GM18867 (cell line): ENCODE measurements at regions not wholly inside any gene's neighbourhood (a gene's known extent, or its start where the extent isn't known, plus 50 kb on each side); places are given as distances from the start of the nearest gene placed in this dataset.
"Not testable (repeated sequence)": the region's sequence is repeated elsewhere in the genome, so short reads cannot be mapped to it uniquely, and the experiment has no call there.

Experiments used
- ATAC-seq: cut with Tn5 transposase; IDR thresholded peaks from one replicate; pipeline ENCODE4 v1.9.1; 2021; ENCODE audit warnings: mild to moderate bottlenecking, moderate library complexity; ENCODE audit not compliant: unreplicated experiment

DNA sequence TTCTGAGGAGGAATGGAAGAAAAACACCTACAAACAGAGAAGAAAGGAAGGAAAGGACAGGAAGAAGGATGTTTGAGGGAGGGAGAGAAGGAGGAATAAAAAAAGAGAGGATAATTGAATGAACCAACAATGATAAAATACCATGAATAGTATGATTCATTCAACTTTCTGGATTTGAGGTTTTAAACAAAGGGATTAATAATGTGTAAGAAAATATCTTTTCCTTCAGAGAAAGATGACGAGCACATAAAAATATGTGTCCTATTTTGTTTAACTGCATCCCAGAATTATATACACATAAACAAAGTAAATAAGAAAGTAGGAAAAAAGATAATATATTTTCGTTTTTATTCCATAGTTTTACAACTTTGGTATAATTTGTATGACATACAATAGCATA, 1380.4 kb downstream of the STIM2 start:
- no peak for ATAC-seq

DNA sequence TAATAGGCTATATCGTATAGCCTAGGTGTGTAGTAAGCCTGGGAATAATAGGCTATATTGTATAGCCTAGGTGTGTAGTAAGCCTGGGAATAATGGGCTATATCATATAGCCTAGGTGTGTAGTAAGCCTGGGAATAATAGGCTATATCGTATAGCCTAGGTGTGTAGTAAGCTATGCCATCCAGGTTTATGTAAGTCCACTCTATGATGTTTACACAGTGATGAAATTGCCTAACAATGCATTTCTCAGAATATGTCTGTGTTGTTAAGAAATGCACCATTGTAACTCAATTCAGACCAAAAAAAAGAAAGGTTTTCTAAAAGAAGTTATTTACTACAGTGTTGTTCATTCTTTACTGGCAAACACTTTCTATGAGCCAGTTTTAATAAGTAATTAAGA, 1387.2 kb downstream of the STIM2 start:
- no peak for ATAC-seq

DNA sequence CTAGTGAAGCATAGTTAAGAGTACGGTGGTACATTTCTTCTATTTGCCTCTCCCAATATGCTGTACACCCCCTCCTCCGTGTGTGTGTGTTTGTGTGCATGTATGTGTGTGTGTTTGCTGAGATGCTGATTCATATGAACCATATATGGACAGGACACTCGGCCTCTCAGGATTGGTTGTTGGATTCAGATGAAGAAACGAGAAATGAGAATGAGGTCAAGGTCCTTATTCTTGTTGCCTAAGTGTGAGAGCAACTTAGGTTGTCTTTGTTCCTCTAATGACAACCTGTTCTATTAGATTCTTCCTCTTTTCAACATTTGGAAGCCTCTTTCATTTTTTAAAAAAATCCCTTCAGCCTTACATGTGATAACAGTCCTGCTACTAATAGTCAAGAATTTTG, 1387.6 kb downstream of the STIM2 start:
- peak; percentile 44 for ATAC-seq

DNA sequence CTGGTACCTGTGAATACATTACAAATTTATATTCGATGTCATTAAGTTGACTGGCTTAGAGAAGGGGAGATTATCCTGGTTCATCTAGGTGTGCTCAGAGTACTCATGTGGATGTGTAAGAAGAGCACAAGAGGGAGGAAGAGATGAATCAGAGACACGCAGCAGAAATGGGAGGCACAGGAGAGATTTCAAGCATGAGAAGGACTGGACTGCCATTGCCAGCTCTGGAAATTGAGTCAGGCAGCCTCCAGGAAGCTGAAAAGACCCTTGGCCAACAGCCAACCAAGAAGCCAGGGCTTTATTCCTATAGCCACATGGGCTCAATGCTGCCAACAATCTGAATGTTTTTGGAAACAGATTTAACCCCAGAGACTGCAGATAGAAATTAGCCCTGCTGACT, 1390.0 kb downstream of the STIM2 start:
- ATAC-seq, result no peak

DNA sequence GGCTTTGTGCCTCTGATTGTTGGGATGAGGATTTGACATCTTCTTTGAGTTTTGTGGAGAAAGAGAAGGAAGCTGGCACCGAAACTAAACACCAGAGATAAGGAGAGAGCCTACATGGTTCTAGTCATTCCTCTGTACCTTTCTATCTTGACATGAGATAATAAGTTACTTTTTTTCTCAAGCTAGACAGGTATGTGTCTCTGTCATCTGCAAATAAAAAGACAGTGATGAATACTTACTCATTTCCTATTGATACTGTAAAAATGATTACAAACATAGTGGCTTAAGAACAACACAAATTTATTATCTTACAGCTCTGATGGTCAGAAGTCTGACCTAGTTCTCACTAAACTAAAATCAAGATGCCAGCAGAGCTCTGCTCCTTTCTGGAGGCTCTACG, 1391.2 kb downstream of the STIM2 start:
- no peak for ATAC-seq

DNA sequence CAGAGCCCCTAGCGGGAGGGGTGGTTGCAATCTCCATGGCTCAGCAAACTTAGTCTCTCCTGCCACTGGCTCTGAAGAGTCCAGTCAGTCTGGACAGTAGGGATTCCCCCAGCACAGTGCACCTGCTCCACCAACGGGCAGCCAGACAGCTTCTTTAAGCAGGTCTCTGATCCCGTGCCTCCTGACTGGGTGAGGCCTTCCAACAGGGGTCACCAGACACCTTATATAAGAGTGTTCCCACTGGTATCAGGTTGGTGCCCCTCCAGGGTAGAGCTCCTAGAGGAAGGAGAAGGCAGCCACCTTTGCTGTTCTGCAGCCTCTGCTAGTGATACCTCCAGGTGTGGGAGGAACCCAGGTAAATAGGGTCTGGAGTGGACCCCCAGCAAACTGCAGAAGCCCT, 1393.4 kb downstream of the STIM2 start:
- ATAC-seq, result no peak

DNA sequence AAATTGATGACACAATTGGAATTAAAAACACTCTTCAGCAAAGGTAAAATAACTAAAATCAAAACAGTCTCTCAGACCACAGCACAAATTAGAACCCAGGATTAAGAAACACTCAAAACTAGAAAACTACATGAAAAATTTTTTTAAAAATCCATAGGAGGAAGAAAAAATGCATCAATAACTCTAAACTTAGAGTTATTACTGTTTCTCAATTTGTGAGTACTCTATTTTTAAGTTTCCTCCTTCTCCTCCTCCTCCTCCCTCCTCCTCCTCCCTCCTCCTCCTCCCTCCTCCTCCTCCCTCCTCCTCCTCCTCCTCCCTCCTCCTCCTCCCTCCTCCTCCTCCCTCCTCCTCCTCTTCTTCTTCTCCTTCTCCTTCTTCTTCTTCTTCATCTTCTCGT, 1395.7 kb downstream of the STIM2 start:
- no peak for ATAC-seq

DNA sequence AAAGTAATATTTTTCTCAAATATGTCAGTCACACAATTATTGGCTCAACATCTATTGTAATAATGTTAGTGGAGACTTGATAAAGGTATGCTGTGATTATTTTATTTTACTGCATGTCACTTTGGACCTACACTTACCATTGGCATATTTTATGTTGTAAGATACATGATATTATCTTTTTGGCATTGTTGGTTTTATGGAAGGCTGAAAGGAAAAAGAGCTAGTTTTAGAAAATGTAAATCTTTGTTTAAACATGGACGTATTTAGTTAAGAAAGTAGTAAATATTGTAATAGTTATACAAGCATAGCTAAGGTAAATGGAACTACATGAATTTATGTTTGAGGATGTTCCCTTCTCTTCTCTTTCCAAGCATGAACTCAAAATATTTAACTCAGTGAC, 1399.3 kb downstream of the STIM2 start:
- no peak for ATAC-seq

DNA sequence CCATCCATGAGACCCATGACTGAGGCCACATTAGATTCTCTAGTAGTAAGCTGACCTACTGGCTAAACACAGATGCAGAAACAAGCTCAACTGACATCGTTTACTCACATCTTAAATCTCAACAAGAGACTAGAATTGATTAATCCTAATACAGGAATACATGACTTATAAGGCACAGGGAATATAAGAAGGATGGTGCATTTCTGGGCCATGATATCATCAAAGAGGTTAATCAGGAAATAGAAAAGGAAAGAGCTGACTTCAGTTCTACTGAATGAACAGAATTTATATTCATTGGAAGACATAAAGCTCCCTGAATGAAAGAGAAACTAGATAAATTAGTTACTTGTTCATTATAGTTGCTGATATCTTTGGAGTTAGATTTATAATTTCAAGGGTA, 1406.5 kb downstream of the STIM2 start:
- no peak for ATAC-seq

DNA sequence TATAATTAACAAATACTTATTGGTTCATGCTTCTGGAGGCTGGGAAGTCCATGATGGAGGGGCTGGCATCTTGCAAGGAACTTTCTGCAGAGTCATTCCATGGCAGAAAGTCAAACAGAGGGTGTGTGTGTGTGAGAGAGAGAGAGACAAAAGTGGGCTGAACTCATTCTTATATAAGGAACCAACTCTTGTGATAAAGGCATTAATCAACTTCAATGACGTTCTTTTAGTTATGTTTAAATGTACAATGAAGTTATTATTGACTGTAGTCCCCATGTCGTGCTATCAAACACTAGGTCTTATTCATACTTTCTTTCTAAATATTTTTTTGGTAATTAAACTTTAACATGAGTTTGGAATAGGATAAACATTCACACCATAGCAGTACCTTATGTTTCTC, 1408.8 kb downstream of the STIM2 start:
- no peak for ATAC-seq

DNA sequence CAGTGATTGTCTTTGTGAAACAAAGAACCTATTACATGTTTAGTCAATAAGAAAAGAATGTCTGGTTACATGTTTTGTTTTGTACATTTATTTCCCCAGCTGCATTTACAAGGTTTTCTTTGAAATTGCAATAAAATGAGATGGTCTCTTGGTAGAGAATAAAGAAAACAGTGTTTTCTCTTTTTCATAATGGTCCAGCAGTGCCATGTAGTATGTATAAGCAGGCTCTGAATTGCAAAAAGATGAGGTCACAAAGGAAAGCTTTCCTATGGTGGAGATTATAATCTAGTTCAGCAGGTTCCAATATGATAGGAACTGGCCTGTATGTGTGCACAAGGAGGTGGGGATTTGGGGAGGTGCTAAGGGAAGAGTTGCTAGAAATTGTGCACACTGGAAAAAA, 1417.3 kb downstream of the STIM2 start:
- ATAC-seq, result no peak

DNA sequence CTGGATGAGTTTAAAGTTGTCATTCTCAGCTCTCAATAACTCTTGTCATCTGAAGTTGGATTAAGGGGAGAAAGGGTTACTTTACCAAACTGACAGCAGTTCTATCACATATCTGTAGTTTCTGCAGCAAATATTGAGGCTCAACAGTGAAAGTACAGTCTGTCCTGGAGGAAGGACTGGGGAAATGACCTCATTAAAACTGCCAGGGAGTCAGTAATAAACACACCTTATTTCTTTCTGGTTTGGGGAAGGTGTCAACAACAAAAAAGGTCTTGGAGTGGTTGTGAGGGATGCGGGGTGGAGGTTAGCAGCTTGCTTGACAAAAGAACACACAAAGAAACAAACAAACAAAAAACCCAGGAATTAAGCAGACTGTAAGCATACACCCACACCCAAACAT, 1418.0 kb downstream of the STIM2 start:
- no peak for ATAC-seq

DNA sequence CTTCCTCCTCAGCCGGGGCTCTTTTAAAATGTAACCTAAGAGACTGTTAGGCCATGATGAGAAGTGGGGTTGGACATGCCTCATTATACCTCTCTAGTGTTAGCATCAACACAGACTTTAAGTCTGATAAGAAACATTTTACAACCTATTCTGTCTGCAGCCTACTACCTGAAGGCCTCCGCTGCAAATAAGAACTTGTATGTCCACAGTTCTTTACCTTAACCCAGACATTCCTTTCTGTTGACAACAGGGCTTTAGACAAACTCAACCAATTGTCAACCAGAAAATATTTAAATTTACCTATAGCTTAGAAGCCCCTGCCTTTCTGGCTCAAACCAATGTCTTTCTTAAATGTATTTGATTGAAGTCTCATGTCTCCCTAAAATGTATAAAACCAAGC, 1418.6 kb downstream of the STIM2 start:
- no peak for ATAC-seq

DNA sequence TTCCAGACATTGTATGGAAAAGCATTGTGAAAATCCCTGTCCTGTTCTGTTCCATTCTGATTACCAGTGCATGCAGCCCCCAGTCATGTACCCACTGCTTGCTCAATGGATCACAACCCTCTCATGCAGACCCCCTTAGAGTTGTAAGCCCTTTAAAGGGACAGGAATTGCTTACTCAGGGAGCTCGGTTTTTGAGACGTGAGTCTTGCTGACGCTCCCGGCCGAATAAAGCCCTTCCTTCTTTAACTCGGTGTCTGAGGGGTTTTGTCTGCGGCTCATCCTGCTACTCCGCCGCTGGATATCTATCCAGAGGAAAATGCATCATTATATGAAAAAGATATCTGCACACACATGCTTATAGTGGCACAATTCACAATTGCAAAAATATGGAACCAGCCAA, 1425.6 kb downstream of the STIM2 start:
- not testable (repeated sequence) for ATAC-seq

DNA sequence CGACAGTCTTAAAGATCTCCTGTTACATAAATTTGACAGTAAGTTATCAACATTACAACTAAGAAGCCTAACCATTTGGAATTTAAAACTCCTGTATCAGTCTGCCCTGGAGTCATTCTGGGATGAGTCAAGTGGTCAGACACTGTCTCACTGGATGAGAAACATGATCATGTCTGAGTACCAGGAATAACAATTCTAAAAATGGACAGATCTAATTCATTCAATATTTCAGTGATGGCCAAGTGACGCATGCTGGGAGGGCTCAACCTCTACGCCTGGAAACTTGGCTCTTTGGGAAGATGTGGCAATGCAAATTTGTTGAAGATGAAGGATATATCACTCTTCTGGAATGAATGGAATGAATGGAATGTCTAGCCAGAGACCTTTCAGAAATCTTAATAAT, 1427.2 kb downstream of the STIM2 start:
- ATAC-seq, result no peak

DNA sequence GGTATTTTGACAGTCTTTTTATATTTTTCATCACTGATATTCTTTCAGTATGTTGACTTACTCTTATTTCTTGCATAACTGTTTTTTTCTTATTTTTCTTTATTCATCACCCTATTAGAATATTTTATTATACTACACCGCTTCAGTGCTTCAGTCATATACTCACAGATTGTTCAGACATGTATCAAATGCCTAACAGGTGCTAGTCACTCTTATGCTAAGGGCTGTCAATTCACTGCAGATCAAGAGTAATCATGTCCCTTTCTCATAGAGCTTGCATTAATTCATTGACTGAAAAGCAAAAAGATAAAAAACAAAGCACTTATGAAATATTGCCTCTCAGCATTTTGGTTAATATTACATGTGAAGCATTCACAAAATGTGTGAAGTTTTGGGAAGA, 1435.6 kb downstream of the STIM2 start:
- ATAC-seq, result no peak

DNA sequence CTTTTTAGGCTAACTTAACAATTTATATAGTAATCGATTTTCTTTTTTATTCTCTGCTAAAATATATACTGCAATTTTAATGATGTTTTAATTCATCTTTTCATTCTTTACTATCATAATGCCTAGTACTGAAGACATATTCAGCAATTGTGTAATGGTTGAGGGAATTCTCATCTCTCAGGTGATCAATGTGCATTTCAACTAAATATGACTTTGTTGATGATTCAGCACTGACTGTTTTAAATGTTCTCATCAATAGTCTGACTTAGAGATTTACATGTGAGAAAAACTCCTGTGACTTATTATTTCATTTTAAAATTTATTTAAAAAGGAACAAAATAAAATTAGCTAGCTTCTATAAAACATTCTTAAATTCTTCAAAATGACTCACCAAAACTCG, 1450.3 kb downstream of the STIM2 start:
- no peak for ATAC-seq

DNA sequence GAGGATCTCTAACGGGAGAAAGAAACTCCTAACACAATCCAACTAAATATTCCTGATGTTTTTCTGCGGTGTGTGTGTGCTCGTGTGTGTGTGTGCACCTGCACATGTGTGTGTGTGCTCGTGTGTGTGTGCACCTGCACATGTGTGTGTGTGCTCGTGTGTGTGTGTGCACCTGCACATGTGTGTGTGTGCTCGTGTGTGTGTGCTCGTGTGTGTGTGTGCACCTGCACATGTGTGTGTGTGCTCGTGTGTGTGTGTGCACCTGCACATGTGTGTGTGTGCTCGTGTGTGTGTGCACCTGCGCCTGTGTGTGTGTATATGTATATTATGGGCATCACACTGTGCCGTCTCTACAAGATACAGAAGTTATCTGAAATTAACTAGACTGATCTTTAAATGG, 1451.9 kb downstream of the STIM2 start:
- not testable (repeated sequence) for ATAC-seq

DNA sequence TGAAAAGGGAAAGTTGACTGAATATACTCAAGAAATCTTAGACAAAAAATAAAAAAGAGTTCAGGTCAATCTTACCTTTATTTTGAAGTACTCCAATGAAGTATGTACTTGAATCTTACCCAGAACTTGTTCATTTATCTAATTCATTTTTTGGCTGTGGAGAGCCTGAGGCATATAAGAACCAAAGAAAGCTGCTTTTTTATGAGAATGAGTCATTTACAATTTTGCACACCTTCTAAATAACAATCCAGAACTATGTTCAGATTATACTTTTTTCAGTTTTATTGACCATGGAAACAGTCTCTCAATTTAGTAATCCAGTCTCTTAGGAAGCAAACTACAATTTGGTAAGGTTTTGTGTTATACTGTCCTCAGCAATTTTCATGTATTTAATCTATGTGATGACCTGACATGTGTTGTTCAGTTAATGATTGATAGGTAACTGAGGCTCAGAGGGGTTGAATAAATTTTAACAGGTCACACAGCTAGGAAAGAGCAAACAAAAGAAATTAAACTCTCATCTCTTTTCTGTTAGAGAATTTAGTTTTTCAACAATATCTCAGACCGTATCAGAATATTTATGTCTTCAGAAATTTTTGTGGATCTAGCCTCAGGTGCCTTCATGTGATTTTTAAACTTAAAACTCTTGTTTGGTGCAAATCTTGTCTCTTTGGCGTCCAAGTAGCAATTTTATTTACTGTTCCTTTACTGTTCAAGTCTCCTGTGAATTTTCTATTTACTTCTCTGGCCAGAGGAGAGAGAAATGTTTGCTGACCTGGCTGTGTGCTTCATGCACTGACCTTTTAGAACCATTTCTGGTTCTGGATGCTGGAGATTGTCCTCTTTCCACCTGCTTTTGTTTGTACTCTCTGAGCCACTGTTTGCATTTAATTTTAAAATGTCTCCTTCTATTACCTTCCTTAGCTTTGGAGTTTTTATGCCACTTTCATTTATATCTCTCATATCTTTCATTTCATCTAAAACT, 1453.4 kb downstream of the STIM2 start:
- no peak for ATAC-seq

DNA sequence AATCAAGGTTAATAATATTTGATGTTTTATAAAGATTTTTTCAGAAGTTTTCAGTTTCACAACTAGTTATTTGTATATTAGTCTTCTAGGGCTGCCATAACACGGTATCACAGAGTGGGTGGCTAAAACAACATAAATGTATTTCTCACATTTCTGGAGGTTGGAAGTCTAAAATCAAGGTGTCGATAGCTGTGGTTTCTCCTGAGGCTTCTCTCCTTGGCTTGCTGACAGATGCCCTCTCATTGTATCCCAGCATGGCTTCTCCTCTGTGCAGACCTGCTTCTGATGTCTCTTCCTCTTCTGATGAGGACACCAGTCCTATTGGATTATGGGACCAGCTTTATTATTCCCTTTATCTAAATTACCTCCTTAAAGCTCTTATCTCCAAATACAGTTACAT, 1456.6 kb downstream of the STIM2 start:
- no peak for ATAC-seq

DNA sequence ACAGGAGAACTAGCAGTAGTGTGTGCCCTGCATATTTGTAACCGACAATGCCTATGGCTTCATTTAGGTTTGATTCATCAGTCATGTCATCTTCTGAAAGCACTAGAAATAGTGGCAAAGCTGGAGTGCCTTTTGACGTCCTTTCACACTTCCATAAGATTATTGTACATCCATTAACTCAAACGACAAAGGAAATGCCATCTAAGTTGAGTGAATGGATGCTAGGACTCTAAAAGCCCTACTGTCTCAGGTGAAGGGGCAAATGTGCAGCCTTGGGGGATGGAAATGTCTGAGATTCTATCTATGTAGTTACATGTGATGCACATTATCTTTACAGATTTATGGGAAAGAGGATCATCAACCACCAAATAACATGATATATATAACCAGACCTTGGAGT, 1473.6 kb downstream of the STIM2 start:
- no peak for ATAC-seq

DNA sequence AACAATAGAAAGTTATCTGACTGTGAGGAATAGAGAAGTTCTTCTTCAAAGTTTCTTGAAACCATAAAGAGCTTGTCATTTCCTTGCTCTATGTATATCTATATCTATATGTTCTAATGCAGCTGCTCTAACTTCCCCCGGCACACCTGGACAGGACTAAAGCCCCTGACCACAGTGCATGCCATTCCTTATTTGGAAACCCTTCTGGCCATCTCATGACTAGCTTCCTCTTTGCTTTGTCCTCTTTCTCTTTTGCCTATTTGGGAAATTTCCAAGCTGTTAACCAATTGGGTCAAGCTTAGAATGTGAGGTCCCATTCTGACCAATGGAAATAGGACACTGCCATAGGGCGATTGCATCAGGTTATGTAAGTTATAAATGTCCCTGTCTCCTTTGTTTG, 1481.1 kb downstream of the STIM2 start:
- no peak for ATAC-seq

DNA sequence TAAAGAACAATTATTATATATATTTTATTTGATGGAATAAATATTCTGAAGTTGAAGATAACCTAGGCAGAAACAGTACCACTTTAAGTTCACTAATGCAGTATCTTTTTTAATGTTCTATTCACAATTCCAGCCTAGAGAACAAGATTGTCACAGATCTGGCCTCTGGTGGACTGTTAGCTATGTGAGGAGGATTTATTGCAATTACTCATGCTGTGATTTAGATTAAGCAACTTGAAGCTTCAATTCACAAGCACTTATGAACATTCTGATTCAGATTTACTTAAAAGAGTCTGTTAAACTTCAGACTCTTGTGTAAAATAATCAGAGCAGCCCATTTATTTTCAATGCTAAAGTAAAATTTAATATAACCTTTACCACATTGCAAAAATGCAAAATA, 1489.8 kb downstream of the STIM2 start:
- ATAC-seq, result no peak
